Nephron progenitor cell (in vitro differentiated cells): ENCODE measurements at regions not wholly inside any gene's neighbourhood (a gene's known extent, or its start where the extent isn't known, plus 50 kb on each side); places are given as distances from the start of the nearest gene placed in this dataset.
"Not testable (repeated sequence)": the region's sequence is repeated elsewhere in the genome, so short reads cannot be mapped to it uniquely, and the experiment has no call there.

ENCODE experiments used
- DNase-seq: peaks from one replicate; pipeline ENCODE4 v3.0.0; 2021
- H3K27ac Mint-ChIP-seq: 2 replicates; pipeline ENCODE4 v1.8.0; 2021; ENCODE audit warnings: mild to moderate bottlenecking, moderate library complexity, mixed read lengths
- H3K27me3 Mint-ChIP-seq: 2 replicates; pipeline ENCODE4 v1.8.0; 2021; ENCODE audit warnings: mild to moderate bottlenecking, low read depth, mixed read lengths; ENCODE audit not compliant: poor library complexity
- H3K36me3 Mint-ChIP-seq: 2 replicates; pipeline ENCODE4 v1.8.0; 2021; ENCODE audit warnings: low read depth, mixed read lengths
- H3K4me1 Mint-ChIP-seq: 2 replicates; pipeline ENCODE4 v1.8.0; 2021; ENCODE audit warnings: mixed read lengths
- H3K4me3 Mint-ChIP-seq: 2 replicates; pipeline ENCODE4 v1.8.0; 2021; ENCODE audit warnings: mild to moderate bottlenecking, moderate library complexity, mixed read lengths
- H3K9me3 Mint-ChIP-seq: 2 replicates; pipeline ENCODE4 v1.8.0; 2021; ENCODE audit warnings: mild to moderate bottlenecking, moderate library complexity, mixed read lengths
- CTCF ChIP-seq: fragments of 200-600 bp; sonication (generic); IDR thresholded peaks from 2 replicates; pipeline ENCODE4 v1.5.0; 2021; ENCODE audit warnings: antibody characterized with exemption

GRCh38 chr12:68435299-68435637, 103.1 kb upstream of the MDM1 start:
- H3K9me3 Mint-ChIP-seq: peaks cover 13% of the 10 kb centered on the region
- H3K36me3 Mint-ChIP-seq: no peaks in the 10 kb centered on the region
- no peak for TF ChIP-seq CTCF
- peaks cover 3% of the 10 kb centered on the region for H3K27me3 Mint-ChIP-seq
- no peak overlapping the region for H3K27ac Mint-ChIP-seq
- peaks cover 20% of the 10 kb centered on the region for H3K4me1 Mint-ChIP-seq
- no peak for DNase-seq
- H3K4me3 Mint-ChIP-seq: no peak overlapping the region

GRCh38 chr12:68435816-68436215, 103.7 kb upstream of the MDM1 start:
- peaks cover 3% of the 10 kb centered on the region for H3K27me3 Mint-ChIP-seq
- no peak for DNase-seq
- no peaks in the 10 kb centered on the region for H3K36me3 Mint-ChIP-seq
- no peak overlapping the region for H3K27ac Mint-ChIP-seq
- H3K4me3 Mint-ChIP-seq: no peak overlapping the region
- H3K9me3 Mint-ChIP-seq: peaks cover 13% of the 10 kb centered on the region
- H3K4me1 Mint-ChIP-seq: peaks cover 15% of the 10 kb centered on the region
- TF ChIP-seq CTCF: no peak

GRCh38 chr12:68438601-68439000, 106.4 kb upstream of the MDM1 start:
- H3K27ac Mint-ChIP-seq: no peak overlapping the region
- no peak for TF ChIP-seq CTCF
- H3K36me3 Mint-ChIP-seq: peaks cover 2% of the 10 kb centered on the region
- no peaks in the 10 kb centered on the region for H3K27me3 Mint-ChIP-seq
- H3K4me1 Mint-ChIP-seq: peaks cover 10% of the 10 kb centered on the region
- H3K9me3 Mint-ChIP-seq: peaks cover 20% of the 10 kb centered on the region
- H3K4me3 Mint-ChIP-seq: no peak overlapping the region
- no peak for DNase-seq

- no peak for TF ChIP-seq CTCF
- peaks cover 9% of the 10 kb centered on the region for H3K36me3 Mint-ChIP-seq
- H3K9me3 Mint-ChIP-seq: peaks cover 29% of the 10 kb centered on the region
- no peak overlapping the region for H3K4me3 Mint-ChIP-seq
- DNase-seq: no peak
- peak overlapping the region; percentile 1 for H3K27ac Mint-ChIP-seq
- peaks cover 10% of the 10 kb centered on the region for H3K4me1 Mint-ChIP-seq
- H3K27me3 Mint-ChIP-seq: no peaks in the 10 kb centered on the region
Measured at GRCh38 chr12:68439368-68440045, 107.3 kb upstream of the MDM1 start.

GRCh38 chr12:68440068-68440581, 108.0 kb upstream of the MDM1 start:
- H3K27ac Mint-ChIP-seq: no peak overlapping the region
- TF ChIP-seq CTCF: no peak
- peaks cover 10% of the 10 kb centered on the region for H3K4me1 Mint-ChIP-seq
- no peaks in the 10 kb centered on the region for H3K27me3 Mint-ChIP-seq
- no peak overlapping the region for H3K4me3 Mint-ChIP-seq
- H3K36me3 Mint-ChIP-seq: peaks cover 9% of the 10 kb centered on the region
- DNase-seq: no peak
- peaks cover 31% of the 10 kb centered on the region for H3K9me3 Mint-ChIP-seq

- Mint-ChIP-seq H3K27me3 (no peaks in the 10 kb centered on the region), H3K4me3 (no peak overlapping the region), H3K36me3 (peaks cover 9% of the 10 kb centered on the region), H3K9me3 (peaks cover 23% of the 10 kb centered on the region), H3K27ac (no peak overlapping the region), H3K4me1 (peaks cover 15% of the 10 kb centered on the region)
- no peak for DNase-seq
- TF ChIP-seq CTCF: no peak
Measured at GRCh38 chr12:68441167-68441566, 109.0 kb upstream of the MDM1 start.

GRCh38 chr12:68442353-68442972, 110.3 kb upstream of the MDM1 start:
- DNase-seq, H3K4me3 Mint-ChIP-seq, H3K27ac Mint-ChIP-seq, H3K27me3 Mint-ChIP-seq, H3K36me3 Mint-ChIP-seq: not testable (repeated sequence)
- Mint-ChIP-seq H3K9me3 (peaks cover 23% of the 10 kb centered on the region), H3K4me1 (peaks cover 28% of the 10 kb centered on the region)

GRCh38 chr12:68443695-68444094, 111.5 kb upstream of the MDM1 start:
- H3K9me3 Mint-ChIP-seq: peaks cover 23% of the 10 kb centered on the region
- DNase-seq, H3K27ac Mint-ChIP-seq, H3K27me3 Mint-ChIP-seq, H3K4me3 Mint-ChIP-seq, H3K36me3 Mint-ChIP-seq: not testable (repeated sequence)
- H3K4me1 Mint-ChIP-seq: peaks cover 34% of the 10 kb centered on the region
